ENCODE measurements at regions not wholly inside any gene's neighbourhood (a gene's known extent, or its start where the extent isn't known, plus 50 kb on each side); places are given as distances from the start of the nearest gene placed in this dataset.

DNA sequence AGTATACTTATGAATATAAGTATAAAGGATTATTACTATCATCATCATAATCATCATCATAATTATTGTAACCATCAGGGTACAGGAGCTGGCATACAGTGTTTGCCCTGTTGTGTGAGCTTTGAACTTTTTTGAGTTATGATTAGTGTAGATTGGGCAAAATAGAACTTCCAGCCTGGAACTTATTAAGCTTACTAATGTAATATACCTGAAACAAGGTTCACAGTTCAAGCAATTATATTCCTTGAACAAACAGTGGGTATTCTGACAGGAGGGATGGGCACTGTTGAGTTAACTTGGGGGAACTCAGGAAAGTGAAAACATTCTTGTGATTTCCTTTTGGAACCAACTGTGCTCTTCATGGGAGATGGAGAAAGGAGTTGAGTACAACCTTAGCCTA is 680.0 kb downstream of the DOK5 start:
- Histone ChIP-seq H3F3A (ENCODE audit: insufficient read depth, low read depth) (no peaks in the 10 kb centered on the region), H3K79me2 (ENCODE audit: low read depth) (no peaks in the 10 kb centered on the region), H3K9me2 (ENCODE audit: insufficient read depth) (peaks cover 7% of the 10 kb centered on the region; the same call in 1 of the 2 replicates), H3K36me3 (ENCODE audit: low read depth) (no peaks in the 10 kb centered on the region), H3K27me3 (ENCODE audit: insufficient read depth, low read depth) (no peaks in the 10 kb centered on the region), H2AFZ (no peak overlapping the region), H3K27ac (no peak overlapping the region), H3K4me3 (no peak overlapping the region), H3K9me3 (ENCODE audit: insufficient read depth, low read depth) (no peaks in the 10 kb centered on the region), H3K4me2 (no peak overlapping the region), H3K4me1 (replicated peaks; ENCODE audit: insufficient read depth) (no peaks in the 10 kb centered on the region), H4K20me1 (ENCODE audit: insufficient read depth) (no peaks in the 10 kb centered on the region)
- TF ChIP-seq CTCF (conservative IDR thresholded peaks at IDR 0.05) (no peak), EZH2 (IDR thresholded peaks at IDR 0.05; ENCODE audit: low read depth) (no peak)
- no TSS peak for BruUV-seq (replicated peaks)
- no peak for DNase-seq
- ChIA-PET POLR2A (ENCODE audit: unreplicated experiment) (no interaction called here), CTCF (no interaction called here)
- intact Hi-C loops (cut with micrococcal nuclease; ENCODE audit: unreplicated experiment): no loop called here

DNA sequence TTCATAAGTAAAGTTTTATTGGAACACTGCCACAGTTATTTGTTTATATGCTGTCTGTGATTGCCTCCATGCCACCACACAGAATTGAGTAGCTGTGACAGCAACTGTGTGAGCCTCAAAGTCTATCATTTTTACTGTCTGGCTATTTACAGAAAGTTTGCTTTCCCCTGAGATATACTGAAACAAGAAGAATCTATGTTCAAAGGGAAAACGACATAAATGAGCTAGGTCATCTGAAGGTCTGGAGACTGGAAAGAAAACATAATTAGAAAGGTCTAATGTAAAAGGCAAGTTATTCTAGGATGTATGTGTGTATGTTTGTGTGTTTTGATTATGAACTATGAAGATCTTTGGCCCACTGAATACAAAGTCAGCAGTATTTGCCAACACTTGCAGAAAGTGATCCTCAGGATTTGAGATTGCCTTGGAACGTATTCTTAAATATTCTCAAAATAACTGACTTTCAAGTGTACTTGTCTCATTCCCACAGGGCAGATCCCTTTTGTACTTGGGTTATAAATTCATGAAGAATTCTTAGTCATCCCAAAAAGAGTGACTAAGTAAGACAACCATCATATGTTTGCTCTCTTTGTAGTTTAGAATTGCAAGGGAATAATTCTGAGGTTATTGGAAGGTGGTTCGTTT is 677.7 kb downstream of the DOK5 start:
- no peaks in the 10 kb centered on the region for H4K20me1 ChIP-seq (ENCODE audit: insufficient read depth)
- H3K79me2 ChIP-seq (ENCODE audit: low read depth): no peaks in the 10 kb centered on the region
- H3K9me3 ChIP-seq (ENCODE audit: insufficient read depth, low read depth): no peaks in the 10 kb centered on the region
- H3K4me3 ChIP-seq: no peak overlapping the region
- intact Hi-C loops (cut with micrococcal nuclease; ENCODE audit: unreplicated experiment): no loop called here
- POLR2A ChIA-PET (ENCODE audit: unreplicated experiment): no interaction called here
- H3K36me3 ChIP-seq (ENCODE audit: low read depth): no peaks in the 10 kb centered on the region
- H3F3A ChIP-seq (ENCODE audit: insufficient read depth, low read depth): no peaks in the 10 kb centered on the region
- no peak for DNase-seq
- H2AFZ ChIP-seq: no peak overlapping the region
- no peaks in the 10 kb centered on the region for H3K4me1 ChIP-seq (replicated peaks; ENCODE audit: insufficient read depth)
- peaks cover 7% of the 10 kb centered on the region; the same call in 1 of the 2 replicates for H3K9me2 ChIP-seq (ENCODE audit: insufficient read depth)
- H3K27me3 ChIP-seq (ENCODE audit: insufficient read depth, low read depth): no peaks in the 10 kb centered on the region
- no TSS peak for BruUV-seq (replicated peaks)
- TF ChIP-seq CTCF (conservative IDR thresholded peaks at IDR 0.05) (no peak), EZH2 (IDR thresholded peaks at IDR 0.05; ENCODE audit: low read depth) (no peak)
- CTCF ChIA-PET: no interaction called here
- H3K4me2 ChIP-seq: no peak overlapping the region
- H3K27ac ChIP-seq: no peak overlapping the region

DNA sequence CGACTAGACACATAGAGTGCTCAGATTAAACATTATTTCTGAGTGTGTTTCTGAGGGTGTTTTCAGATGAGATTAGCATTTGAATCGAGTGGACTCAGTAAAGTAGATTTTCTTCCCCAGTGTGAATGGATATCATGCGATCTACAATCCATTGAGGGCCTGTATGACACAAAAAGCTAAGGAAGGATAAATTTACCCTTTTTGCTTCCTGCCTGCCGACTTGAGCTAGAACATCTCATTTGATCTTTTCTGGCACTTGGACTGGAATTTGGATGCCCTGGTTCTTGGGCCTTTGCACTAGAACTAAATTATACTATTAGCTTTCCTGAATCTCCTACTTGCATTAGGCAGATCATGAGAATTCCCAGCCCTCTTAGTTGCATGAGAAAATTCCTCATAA is 675.8 kb downstream of the DOK5 start:
- BruUV-seq (replicated peaks): no TSS peak
- H3K4me2 ChIP-seq: no peak overlapping the region
- ChIA-PET POLR2A (ENCODE audit: unreplicated experiment) (no interaction called here), CTCF (no interaction called here)
- no peak for DNase-seq
- H3K4me1 ChIP-seq (replicated peaks; ENCODE audit: insufficient read depth): no peaks in the 10 kb centered on the region
- no peak overlapping the region for H3K27ac ChIP-seq
- no peaks in the 10 kb centered on the region for H4K20me1 ChIP-seq (ENCODE audit: insufficient read depth)
- H2AFZ ChIP-seq: no peak overlapping the region
- no peak for TF ChIP-seq CTCF (conservative IDR thresholded peaks at IDR 0.05)
- TF ChIP-seq EZH2 (IDR thresholded peaks at IDR 0.05; ENCODE audit: low read depth): no peak
- H3K27me3 ChIP-seq (ENCODE audit: insufficient read depth, low read depth): no peaks in the 10 kb centered on the region
- no peak overlapping the region for H3K4me3 ChIP-seq
- intact Hi-C loops (cut with micrococcal nuclease; ENCODE audit: unreplicated experiment): no loop called here
- peaks cover 7% of the 10 kb centered on the region; the same call in 1 of the 2 replicates for H3K9me2 ChIP-seq (ENCODE audit: insufficient read depth)
- no peaks in the 10 kb centered on the region for H3K79me2 ChIP-seq (ENCODE audit: low read depth)
- no peaks in the 10 kb centered on the region for H3F3A ChIP-seq (ENCODE audit: insufficient read depth, low read depth)
- no peaks in the 10 kb centered on the region for H3K9me3 ChIP-seq (ENCODE audit: insufficient read depth, low read depth)
- no peaks in the 10 kb centered on the region for H3K36me3 ChIP-seq (ENCODE audit: low read depth)

Measured in PC-9 (cell line).